ENCODE measurements at regions not wholly inside any gene's neighbourhood (a gene's known extent, or its start where the extent isn't known, plus 50 kb on each side); places are given as distances from the start of the nearest gene placed in this dataset.

- H3K4me1 ChIP-seq (ENCODE audit: control insufficient read depth in 4 of 4, insufficient read depth in 4 of 4, low read length in 3 of 4): peaks cover 1 to 18% (median 7%) of the 10 kb centered on the region in 4 donors
- H3K27me3 ChIP-seq (ENCODE audit: control insufficient read depth in 4 of 4, insufficient read depth in 4 of 4, low read length in 3 of 4): no peaks in the 10 kb centered on the region
- no peak for DNase-seq (ENCODE audit: low spot score)
- no peak overlapping the region for H3K9ac ChIP-seq (ENCODE audit: low read depth in 1 of 2, low read length in 2 of 2)
- TF ChIP-seq CTCF (IDR thresholded peaks at IDR 0.05; ENCODE audit: low read depth, low read length, missing input control) (no peak), RXRA (IDR thresholded peaks at IDR 0.05) (peak; percentile 52 to 66), RAD21 (IDR thresholded peaks at IDR 0.05) (peak; percentile 13 to 27), REST (IDR thresholded peaks at IDR 0.05) (no peak), YY1 (IDR thresholded peaks at IDR 0.05) (no peak), TAF1 (conservative IDR thresholded peaks at IDR 0.05) (no peak), EGR1 (IDR thresholded peaks at IDR 0.05; ENCODE audit: low read depth in 2 of 2) (no peak), GABPA (IDR thresholded peaks at IDR 0.05 in 1 of 2, conservative IDR thresholded peaks at IDR 0.05 in 1 of 2) (no peak), FOXA1 (IDR thresholded peaks at IDR 0.05) (no peak), SP1 (IDR thresholded peaks at IDR 0.05) (peak; percentile 37), HNF4A (conservative IDR thresholded peaks at IDR 0.05) (peak; percentile 61 to 64), ZBTB33 (IDR thresholded peaks at IDR 0.05) (no peak), NR2F2 (IDR thresholded peaks at IDR 0.05) (no peak), FOXA2 (IDR thresholded peaks at IDR 0.05) (no peak), JUND (IDR thresholded peaks at IDR 0.05) (peak; percentile 16 to 20), HNF4G (IDR thresholded peaks at IDR 0.05) (peak; percentile 14)
- TF ChIP-seq, protein P1, sequence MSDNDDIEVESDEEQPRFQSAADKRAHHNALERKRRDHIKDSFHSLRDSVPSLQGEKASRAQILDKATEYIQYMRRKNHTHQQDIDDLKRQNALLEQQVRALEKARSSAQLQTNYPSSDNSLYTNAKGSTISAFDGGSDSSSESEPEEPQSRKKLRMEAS (IDR thresholded peaks at IDR 0.05): no peak
- TF ChIP-seq, protein P2, sequence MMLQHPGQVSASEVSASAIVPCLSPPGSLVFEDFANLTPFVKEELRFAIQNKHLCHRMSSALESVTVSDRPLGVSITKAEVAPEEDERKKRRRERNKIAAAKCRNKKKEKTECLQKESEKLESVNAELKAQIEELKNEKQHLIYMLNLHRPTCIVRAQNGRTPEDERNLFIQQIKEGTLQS (IDR thresholded peaks at IDR 0.05): no peak
- H3K27ac ChIP-seq (ENCODE audit: low read depth in 1 of 2, low read length in 2 of 2): no peak overlapping the region
- H3K36me3 ChIP-seq (ENCODE audit: control insufficient read depth in 4 of 4, insufficient read depth in 3 of 4, low read depth in 1 of 4, low read length in 3 of 4): no peaks in the 10 kb centered on the region
- no peak overlapping the region for H3K4me3 ChIP-seq (ENCODE audit: low read depth in 1 of 3, low read length in 3 of 3)
- H3K9me3 ChIP-seq (ENCODE audit: control insufficient read depth in 4 of 4, low read length in 3 of 4): peaks cover 0 to 1% (median 0%) of the 10 kb centered on the region in 4 donors
These were observed 155.4 kb upstream of the TOM1L1 start for GRCh38 chr17:54745239-54745638.

All from liver (tissue), 7 donors.